ENCODE measurements at regions not wholly inside any gene's neighbourhood (a gene's known extent, or its start where the extent isn't known, plus 50 kb on each side); places are given as distances from the start of the nearest gene placed in this dataset.

- Histone ChIP-seq H3K36me3 (replicated peaks) (no peaks in the 10 kb centered on the region), H3K9me3 (no peaks in the 10 kb centered on the region), H3K27me3 (ENCODE audit: low read depth) (no peaks in the 10 kb centered on the region), H3K4me3 (no peak overlapping the region), H3K4me1 (peaks cover 2% of the 10 kb centered on the region; the same call in 1 of the 2 replicates)
- in situ Hi-C loops (cut with MboI; ENCODE audit: low sequenced_read_pairs) = no loop called here
- DNase-seq (ENCODE audit: low spot score in 2 of 2) = no peak
These were observed 393.1 kb downstream of the TBC1D4 start for GRCh38 chr13:75088915-75089314.

DNA sequence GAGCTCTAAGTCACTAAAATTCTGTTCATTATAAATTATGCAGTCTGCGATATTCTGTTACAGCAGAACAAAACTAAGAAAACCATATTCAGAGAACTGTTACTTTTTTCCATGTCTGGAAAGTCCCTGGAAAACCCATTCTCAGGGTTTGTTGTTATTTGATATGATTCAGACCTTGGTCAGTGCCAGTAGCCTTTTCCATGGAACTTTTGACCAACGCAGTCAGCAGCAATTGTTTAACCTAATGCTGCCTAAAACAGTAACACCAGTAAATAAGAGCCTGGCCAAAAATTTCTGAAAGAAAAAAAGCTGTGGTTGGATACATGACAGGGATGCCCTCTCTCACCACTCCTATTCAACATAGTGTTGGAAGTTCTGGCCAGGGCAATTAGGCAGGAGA is 402.7 kb downstream of the TBC1D4 start:
- DNase-seq (ENCODE audit: low spot score in 2 of 2) = no peak
- Histone ChIP-seq H3K27me3 (ENCODE audit: low read depth) (no peaks in the 10 kb centered on the region), H3K4me1 (no peaks in the 10 kb centered on the region), H3K36me3 (replicated peaks) (no peaks in the 10 kb centered on the region), H3K9me3 (no peaks in the 10 kb centered on the region), H3K4me3 (no peak overlapping the region)
- in situ Hi-C loops (cut with MboI; ENCODE audit: low sequenced_read_pairs) = no loop called here

GRCh38 chr13:75076476-75076875 is 405.5 kb downstream of the TBC1D4 start:
- in situ Hi-C loops (cut with MboI; ENCODE audit: low sequenced_read_pairs) = no loop called here
- no peaks in the 10 kb centered on the region for H3K4me1 ChIP-seq
- no peak for DNase-seq (ENCODE audit: low spot score in 2 of 2)
- no peaks in the 10 kb centered on the region for H3K27me3 ChIP-seq (ENCODE audit: low read depth)
- no peaks in the 10 kb centered on the region for H3K36me3 ChIP-seq (replicated peaks)
- H3K9me3 ChIP-seq = no peaks in the 10 kb centered on the region
- no peak overlapping the region for H3K4me3 ChIP-seq

GRCh38 chr13:75073786-75074185 is 408.2 kb downstream of the TBC1D4 start:
- no peaks in the 10 kb centered on the region for H3K36me3 ChIP-seq (replicated peaks)
- no peak overlapping the region for H3K4me3 ChIP-seq
- H3K4me1 ChIP-seq = no peaks in the 10 kb centered on the region
- no peak for DNase-seq (ENCODE audit: low spot score in 2 of 2)
- H3K27me3 ChIP-seq (ENCODE audit: low read depth) = no peaks in the 10 kb centered on the region
- no peaks in the 10 kb centered on the region for H3K9me3 ChIP-seq
- in situ Hi-C loops (cut with MboI; ENCODE audit: low sequenced_read_pairs) = no loop called here

DNA sequence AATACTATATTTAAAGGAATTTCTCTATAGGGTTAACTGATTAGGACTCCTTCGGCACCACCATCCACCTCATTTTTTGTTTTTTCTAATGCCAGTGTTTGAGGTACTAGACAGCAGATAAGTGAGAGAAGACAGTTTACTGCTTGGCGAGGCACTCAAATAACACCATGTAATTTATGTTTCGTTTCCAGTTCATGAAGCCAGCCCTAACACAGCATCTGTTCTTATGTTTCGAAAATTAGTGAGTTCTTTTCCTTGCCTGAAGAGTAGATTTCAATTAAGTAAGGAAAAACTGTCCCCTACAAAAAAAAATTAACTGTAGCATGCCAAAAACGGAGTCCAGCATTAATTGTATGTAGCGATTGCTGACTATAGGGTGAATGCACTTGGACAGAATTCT is 409.1 kb downstream of the TBC1D4 start:
- Histone ChIP-seq H3K27me3 (ENCODE audit: low read depth) (no peaks in the 10 kb centered on the region), H3K4me3 (no peak overlapping the region), H3K9me3 (no peaks in the 10 kb centered on the region), H3K4me1 (no peaks in the 10 kb centered on the region), H3K36me3 (replicated peaks) (no peaks in the 10 kb centered on the region)
- in situ Hi-C loops (cut with MboI; ENCODE audit: low sequenced_read_pairs) = no loop called here
- DNase-seq (ENCODE audit: low spot score in 2 of 2) = no peak

DNA sequence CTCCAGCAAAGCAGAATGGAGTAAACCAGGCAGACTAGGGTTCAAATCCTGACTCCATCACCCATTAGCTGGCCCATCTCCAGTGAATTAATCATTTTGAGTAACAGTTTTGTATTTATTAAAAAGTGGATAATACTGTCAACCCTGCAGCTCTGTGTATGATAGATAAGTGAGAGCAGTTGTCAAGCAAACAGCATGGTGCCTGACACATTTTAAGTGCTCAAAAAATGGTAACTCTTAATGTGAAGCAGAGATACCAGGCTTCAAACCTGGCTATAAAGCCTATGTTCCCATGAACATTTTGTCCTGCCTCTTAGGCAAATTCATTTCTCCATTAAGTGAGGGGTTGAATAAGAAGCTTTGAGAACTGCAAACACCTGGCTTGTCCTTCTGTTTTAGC is 409.6 kb downstream of the TBC1D4 start:
- in situ Hi-C loops (cut with MboI; ENCODE audit: low sequenced_read_pairs) = no loop called here
- Histone ChIP-seq H3K27me3 (ENCODE audit: low read depth) (no peaks in the 10 kb centered on the region), H3K9me3 (no peaks in the 10 kb centered on the region), H3K36me3 (replicated peaks) (no peaks in the 10 kb centered on the region), H3K4me3 (no peak overlapping the region), H3K4me1 (no peaks in the 10 kb centered on the region)
- no peak for DNase-seq (ENCODE audit: low spot score in 2 of 2)

GRCh38 chr13:75071796-75072195 is 410.2 kb downstream of the TBC1D4 start:
- DNase-seq (ENCODE audit: low spot score in 2 of 2) = no peak
- H3K4me1 ChIP-seq = no peaks in the 10 kb centered on the region
- no peaks in the 10 kb centered on the region for H3K27me3 ChIP-seq (ENCODE audit: low read depth)
- in situ Hi-C loops (cut with MboI; ENCODE audit: low sequenced_read_pairs) = no loop called here
- H3K36me3 ChIP-seq (replicated peaks) = no peaks in the 10 kb centered on the region
- H3K4me3 ChIP-seq = no peak overlapping the region
- H3K9me3 ChIP-seq = no peaks in the 10 kb centered on the region

DNA sequence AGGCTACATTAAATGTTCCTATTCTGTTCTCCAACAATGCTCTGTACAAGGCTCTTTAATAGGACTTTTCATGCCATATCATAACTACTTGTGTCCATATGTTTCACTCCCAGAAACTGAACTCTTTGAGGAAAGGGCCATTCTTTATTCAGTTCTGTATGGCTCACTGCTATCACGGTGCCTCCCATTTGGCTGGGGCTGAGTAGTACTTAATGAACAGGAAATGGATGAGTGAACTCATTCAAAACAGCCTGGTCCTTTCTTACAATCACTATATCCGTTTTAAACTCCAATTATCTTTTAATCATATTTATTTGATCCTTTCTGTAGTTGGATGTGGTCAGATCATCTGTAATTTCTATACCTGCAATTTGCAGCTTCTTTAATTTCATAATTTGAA is 410.6 kb downstream of the TBC1D4 start:
- no peaks in the 10 kb centered on the region for H3K36me3 ChIP-seq (replicated peaks)
- DNase-seq (ENCODE audit: low spot score in 2 of 2) = no peak
- no peaks in the 10 kb centered on the region for H3K4me1 ChIP-seq
- H3K4me3 ChIP-seq = no peak overlapping the region
- no peaks in the 10 kb centered on the region for H3K9me3 ChIP-seq
- H3K27me3 ChIP-seq (ENCODE audit: low read depth) = no peaks in the 10 kb centered on the region
- in situ Hi-C loops (cut with MboI; ENCODE audit: low sequenced_read_pairs) = no loop called here

GRCh38 chr13:75061909-75062308 is 420.1 kb downstream of the TBC1D4 start:
- in situ Hi-C loops (cut with MboI; ENCODE audit: low sequenced_read_pairs) = no loop called here

GRCh38 chr13:75055296-75055695 is 426.7 kb downstream of the TBC1D4 start:
- in situ Hi-C loops (cut with MboI; ENCODE audit: low sequenced_read_pairs) = no loop called here
- no peaks in the 10 kb centered on the region for H3K36me3 ChIP-seq (replicated peaks)
- no peaks in the 10 kb centered on the region for H3K4me1 ChIP-seq
- H3K27me3 ChIP-seq (ENCODE audit: low read depth) = no peaks in the 10 kb centered on the region
- no peak overlapping the region for H3K4me3 ChIP-seq
- no peaks in the 10 kb centered on the region for H3K9me3 ChIP-seq
- DNase-seq (ENCODE audit: low spot score in 2 of 2) = no peak

More at GRCh38 chr13:75061909-75062308, 420.1 kb downstream of the TBC1D4 start:
- Histone ChIP-seq H3K27me3 (ENCODE audit: low read depth) (no peaks in the 10 kb centered on the region), H3K9me3 (no peaks in the 10 kb centered on the region), H3K4me1 (no peaks in the 10 kb centered on the region), H3K4me3 (no peak overlapping the region), H3K36me3 (replicated peaks) (no peaks in the 10 kb centered on the region)
- DNase-seq (ENCODE audit: low spot score in 2 of 2) = no peak

- in situ Hi-C loops (cut with MboI; ENCODE audit: low sequenced_read_pairs) = no loop called here
- no peaks in the 10 kb centered on the region for H3K4me1 ChIP-seq
- no peak overlapping the region for H3K4me3 ChIP-seq
- DNase-seq (ENCODE audit: low spot score in 2 of 2) = no peak
- no peaks in the 10 kb centered on the region for H3K36me3 ChIP-seq (replicated peaks)
- no peaks in the 10 kb centered on the region for H3K9me3 ChIP-seq
- H3K27me3 ChIP-seq (ENCODE audit: low read depth) = no peaks in the 10 kb centered on the region; the same call in 1 of the 2 replicates
These were observed 429.4 kb downstream of the TBC1D4 start for GRCh38 chr13:75052616-75053015.

- no peaks in the 10 kb centered on the region for H3K36me3 ChIP-seq (replicated peaks)
- no peak overlapping the region for H3K4me3 ChIP-seq
- DNase-seq (ENCODE audit: low spot score in 2 of 2) = no peak
- in situ Hi-C loops (cut with MboI; ENCODE audit: low sequenced_read_pairs) = no loop called here
- H3K27me3 ChIP-seq (ENCODE audit: low read depth) = no peaks in the 10 kb centered on the region; the same call in 1 of the 2 replicates
- no peaks in the 10 kb centered on the region for H3K4me1 ChIP-seq
- no peaks in the 10 kb centered on the region for H3K9me3 ChIP-seq
These were observed 431.4 kb downstream of the TBC1D4 start for GRCh38 chr13:75050419-75051046.

DNA sequence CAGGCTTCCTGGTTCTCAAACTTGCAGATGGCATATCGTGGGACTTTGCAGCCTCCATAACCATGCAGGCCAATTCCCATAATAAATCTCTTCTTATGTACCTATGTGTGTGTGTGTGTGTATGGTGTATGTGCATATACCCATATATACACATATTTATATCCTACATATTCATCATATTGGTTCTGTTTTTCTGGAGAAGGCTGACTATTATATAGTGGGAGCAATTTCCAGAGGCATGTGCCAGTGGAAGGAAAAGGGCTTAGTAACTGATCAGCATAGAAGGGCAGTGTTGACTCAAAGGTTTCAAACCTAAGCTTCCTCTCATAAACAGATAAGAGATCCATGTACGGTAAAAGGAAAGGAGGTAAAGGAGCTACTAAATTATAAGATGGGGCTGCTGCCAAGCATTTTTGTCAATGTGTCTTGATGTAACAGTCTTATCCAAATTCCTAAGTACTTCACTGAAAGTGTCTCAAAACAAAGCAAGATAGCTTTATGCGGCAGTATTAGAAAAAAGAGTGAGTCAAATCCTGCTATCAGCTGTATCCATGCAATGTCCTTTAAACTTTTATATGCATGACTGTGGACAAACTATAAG is 432.1 kb downstream of the TBC1D4 start:
- in situ Hi-C loops (cut with MboI; ENCODE audit: low sequenced_read_pairs) = no loop called here
- H3K4me3 ChIP-seq = no peak overlapping the region
- H3K27me3 ChIP-seq (ENCODE audit: low read depth) = no peaks in the 10 kb centered on the region; the same call in 1 of the 2 replicates
- H3K4me1 ChIP-seq = no peaks in the 10 kb centered on the region
- H3K9me3 ChIP-seq = no peaks in the 10 kb centered on the region
- no peak for DNase-seq (ENCODE audit: low spot score in 2 of 2)
- no peaks in the 10 kb centered on the region for H3K36me3 ChIP-seq (replicated peaks)

DNA sequence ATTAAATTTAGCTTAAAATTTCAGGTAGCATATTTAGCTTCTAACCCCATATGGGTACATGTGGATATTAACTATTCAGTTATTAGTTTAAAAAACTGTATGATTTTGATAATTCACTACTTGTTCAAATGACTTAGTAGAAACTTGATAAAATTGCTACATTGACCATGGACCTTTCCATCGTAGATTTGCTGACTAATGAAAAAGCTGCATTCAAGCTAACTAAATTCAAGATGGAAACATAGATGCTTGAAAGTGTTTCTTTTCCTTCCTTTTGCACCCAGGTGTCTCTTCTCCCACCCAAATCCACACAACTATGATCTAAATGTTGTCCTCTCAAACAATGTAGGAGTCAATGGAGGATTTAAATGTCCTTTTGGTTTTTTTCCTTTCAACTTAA is 439.2 kb downstream of the TBC1D4 start:
- Histone ChIP-seq H3K4me1 (no peaks in the 10 kb centered on the region), H3K36me3 (replicated peaks) (no peaks in the 10 kb centered on the region), H3K4me3 (no peak overlapping the region), H3K27me3 (ENCODE audit: low read depth) (no peaks in the 10 kb centered on the region), H3K9me3 (no peaks in the 10 kb centered on the region)
- DNase-seq (ENCODE audit: low spot score in 2 of 2) = no peak
- in situ Hi-C loops (cut with MboI; ENCODE audit: low sequenced_read_pairs) = no loop called here
